ENCODE measurements at regions not wholly inside any gene's neighbourhood (a gene's known extent, or its start where the extent isn't known, plus 50 kb on each side); places are given as distances from the start of the nearest gene placed in this dataset.
"Not testable (repeated sequence)": the region's sequence is repeated elsewhere in the genome, so short reads cannot be mapped to it uniquely, and the experiment has no call there.

GRCh38 chr18:73004260-73004659 lies 136.5 kb upstream of the NETO1 start:
- POLR2A ChIA-PET = no interaction called here
- H3K4me1 Mint-ChIP-seq = no peaks in the 10 kb centered on the region
- Histone ChIP-seq H3K4me1 (ENCODE audit: insufficient read depth, low read length) (no peaks in the 10 kb centered on the region), H3K27me3 (ENCODE audit: insufficient read depth, low read length, poor library complexity, severe bottlenecking) (no peaks in the 10 kb centered on the region), H3K9me3 (ENCODE audit: low read length) (no peaks in the 10 kb centered on the region), H3K4me3 (ENCODE audit: low read length) (no peak overlapping the region), H3K36me3 (ENCODE audit: insufficient read depth, low read length) (no peaks in the 10 kb centered on the region), H3K27ac (ENCODE audit: low read depth, low read length) (no peak overlapping the region)
- H3K4me3 Mint-ChIP-seq = no peak overlapping the region
- peaks cover 0 to 19% (median 3%) of the 10 kb centered on the region in 5 donors for H3K9me3 Mint-ChIP-seq
- CTCF ChIA-PET = no interaction called here
- no peak overlapping the region for H3K27ac Mint-ChIP-seq
- H3K36me3 Mint-ChIP-seq = no peaks in the 10 kb centered on the region
- no peak for DNase-seq
- H3K27me3 Mint-ChIP-seq = no peaks in the 10 kb centered on the region

DNA sequence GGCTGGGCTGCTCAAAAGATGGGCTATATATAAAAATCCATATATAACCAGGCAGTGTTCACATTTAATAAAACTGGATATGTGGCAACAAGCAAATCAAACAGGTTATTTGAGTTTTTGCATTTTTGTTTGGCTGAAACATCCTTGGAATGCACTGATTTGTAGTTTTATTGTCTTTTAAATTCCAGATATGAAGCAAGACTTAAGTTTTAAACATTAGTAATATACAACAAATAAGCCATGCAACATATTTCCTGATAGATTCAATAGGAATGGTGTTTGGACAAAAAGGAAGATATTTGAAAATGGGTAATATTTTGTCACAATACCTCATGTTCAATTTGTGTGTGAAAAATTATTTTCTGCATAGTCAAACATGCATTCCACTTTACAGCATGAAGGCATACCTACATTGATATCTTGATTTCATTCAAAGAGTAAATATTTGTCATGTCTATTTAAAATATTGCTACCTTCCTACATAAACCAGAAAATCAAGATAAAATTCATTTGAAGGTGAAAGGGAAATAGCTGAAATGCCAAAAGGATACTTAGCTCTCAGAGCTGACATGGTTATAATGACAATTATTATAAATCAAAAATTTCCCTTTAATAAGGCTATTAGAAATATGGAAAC lies 132.3 kb upstream of the NETO1 start:
- no peaks in the 10 kb centered on the region for H3K4me1 Mint-ChIP-seq
- no peaks in the 10 kb centered on the region for H3K27me3 Mint-ChIP-seq
- ChIA-PET CTCF (no interaction called here), POLR2A (no interaction called here)
- H3K4me1 ChIP-seq (ENCODE audit: insufficient read depth, low read length) = no peaks in the 10 kb centered on the region
- H3K36me3 ChIP-seq (ENCODE audit: insufficient read depth, low read length) = no peaks in the 10 kb centered on the region
- H3K9me3 ChIP-seq (ENCODE audit: low read length) = no peaks in the 10 kb centered on the region
- no peaks in the 10 kb centered on the region for H3K27me3 ChIP-seq (ENCODE audit: insufficient read depth, low read length, poor library complexity, severe bottlenecking)
- H3K4me3 Mint-ChIP-seq = no peak overlapping the region
- no peaks in the 10 kb centered on the region for H3K36me3 Mint-ChIP-seq
- no peak overlapping the region for H3K27ac Mint-ChIP-seq
- DNase-seq = no peak
- no peak overlapping the region for H3K4me3 ChIP-seq (ENCODE audit: low read length)
- no peak overlapping the region for H3K27ac ChIP-seq (ENCODE audit: low read depth, low read length)
- peaks cover 3 to 21% (median 4%) of the 10 kb centered on the region in 5 donors for H3K9me3 Mint-ChIP-seq

GRCh38 chr18:72995558-72995957 lies 127.8 kb upstream of the NETO1 start:
- Histone ChIP-seq H3K36me3 (ENCODE audit: insufficient read depth, low read length) (no peaks in the 10 kb centered on the region), H3K4me1 (ENCODE audit: insufficient read depth, low read length) (no peaks in the 10 kb centered on the region), H3K27me3 (ENCODE audit: insufficient read depth, low read length, poor library complexity, severe bottlenecking) (no peaks in the 10 kb centered on the region), H3K27ac (ENCODE audit: low read depth, low read length) (no peak overlapping the region), H3K9me3 (ENCODE audit: low read length) (no peaks in the 10 kb centered on the region), H3K4me3 (ENCODE audit: low read length) (no peak overlapping the region)
- Mint-ChIP-seq H3K27ac (no peak overlapping the region), H3K4me1 (no peaks in the 10 kb centered on the region), H3K27me3 (no peaks in the 10 kb centered on the region), H3K4me3 (no peak overlapping the region), H3K9me3 (peaks cover 0 to 26% (median 6%) of the 10 kb centered on the region in 5 donors), H3K36me3 (no peaks in the 10 kb centered on the region)
- ChIA-PET POLR2A (no interaction called here), CTCF (no interaction called here)
- DNase-seq = no peak

DNA sequence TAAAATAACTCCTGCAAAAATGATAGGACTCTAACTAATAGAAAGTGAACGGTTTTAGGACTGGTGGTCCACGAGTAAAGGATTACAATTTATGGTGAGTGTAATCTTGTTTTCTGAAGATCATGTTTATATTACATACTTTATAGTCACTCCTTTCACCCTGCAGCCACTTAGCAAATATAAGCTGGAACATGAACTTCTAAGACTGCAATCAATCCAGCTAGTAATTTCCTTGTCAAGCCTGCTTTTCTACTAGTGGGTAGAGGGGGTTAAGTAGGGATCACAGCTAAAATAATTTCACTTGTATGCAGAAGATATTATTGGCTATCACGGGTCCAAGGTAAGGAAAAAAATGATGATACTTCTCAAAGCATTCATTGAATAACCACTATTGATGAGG lies 125.5 kb upstream of the NETO1 start:
- H3K36me3 ChIP-seq (ENCODE audit: insufficient read depth, low read length) = no peaks in the 10 kb centered on the region
- H3K27me3 ChIP-seq (ENCODE audit: insufficient read depth, low read length, poor library complexity, severe bottlenecking) = no peaks in the 10 kb centered on the region
- Mint-ChIP-seq H3K9me3 (peaks cover 0 to 26% (median 6%) of the 10 kb centered on the region in 5 donors), H3K4me3 (no peak overlapping the region), H3K27me3 (no peaks in the 10 kb centered on the region), H3K27ac (no peak overlapping the region), H3K4me1 (no peaks in the 10 kb centered on the region), H3K36me3 (no peaks in the 10 kb centered on the region)
- DNase-seq = no peak
- no peaks in the 10 kb centered on the region for H3K4me1 ChIP-seq (ENCODE audit: insufficient read depth, low read length)
- no peak overlapping the region for H3K27ac ChIP-seq (ENCODE audit: low read depth, low read length)
- ChIA-PET POLR2A (no interaction called here), CTCF (no interaction called here)
- H3K9me3 ChIP-seq (ENCODE audit: low read length) = no peaks in the 10 kb centered on the region
- H3K4me3 ChIP-seq (ENCODE audit: low read length) = no peak overlapping the region

DNA sequence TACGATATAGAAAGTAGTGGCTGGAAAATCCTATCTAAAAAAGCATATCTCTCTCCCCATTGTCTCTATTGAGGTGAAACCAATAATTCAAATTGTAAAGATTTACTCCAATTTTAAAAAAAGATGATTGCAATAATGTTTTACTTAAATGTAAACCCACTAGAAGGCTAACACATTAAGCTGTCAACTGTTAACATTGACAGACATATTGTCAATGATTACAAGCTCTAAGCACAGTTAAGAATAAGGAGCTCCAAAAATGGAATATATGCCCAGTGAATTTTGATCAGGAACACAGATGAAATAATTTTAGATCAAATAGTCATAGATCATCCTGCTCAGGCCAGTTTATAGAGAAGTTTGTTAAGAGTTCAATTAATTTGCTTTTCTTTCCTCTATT lies 123.6 kb upstream of the NETO1 start:
- H3K36me3 Mint-ChIP-seq = no peaks in the 10 kb centered on the region
- no peak for DNase-seq

DNA sequence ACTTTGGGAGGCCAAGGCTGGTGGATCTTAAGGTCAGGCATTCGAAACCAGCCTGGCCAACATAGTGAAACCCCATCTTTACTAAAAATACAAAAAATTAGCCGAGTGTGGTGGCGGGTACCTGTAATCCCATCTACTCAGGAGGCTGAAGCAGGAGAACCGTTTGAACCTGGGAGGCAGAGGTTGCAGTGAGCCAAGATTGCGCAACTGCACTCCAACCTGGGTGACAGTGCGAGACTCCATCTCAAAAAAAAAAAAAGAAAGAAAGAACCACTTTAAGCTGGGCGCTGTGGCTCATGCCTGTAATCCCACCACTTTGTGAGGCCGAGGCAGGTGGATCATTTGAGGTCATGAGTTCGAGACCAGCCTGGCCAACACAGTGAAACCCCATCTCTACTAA lies 119.8 kb upstream of the NETO1 start:
- H3K36me3 ChIP-seq (ENCODE audit: insufficient read depth, low read length); CTCF ChIA-PET; H3K4me1 Mint-ChIP-seq; H3K27ac Mint-ChIP-seq; H3K9me3 ChIP-seq (ENCODE audit: low read length); H3K4me3 ChIP-seq (ENCODE audit: low read length); H3K4me1 ChIP-seq (ENCODE audit: insufficient read depth, low read length); H3K27me3 ChIP-seq (ENCODE audit: insufficient read depth, low read length, poor library complexity, severe bottlenecking); H3K27ac ChIP-seq (ENCODE audit: low read depth, low read length); H3K4me3 Mint-ChIP-seq; H3K27me3 Mint-ChIP-seq; DNase-seq; H3K36me3 Mint-ChIP-seq; POLR2A ChIA-PET: not testable (repeated sequence)
- H3K9me3 Mint-ChIP-seq = peaks cover 0 to 30% (median 9%) of the 10 kb centered on the region in 5 donors

More for the DNA sequence above, 123.6 kb upstream of the NETO1 start:
- ChIA-PET CTCF (no interaction called here), POLR2A (no interaction called here)
- no peaks in the 10 kb centered on the region for H3K36me3 ChIP-seq (ENCODE audit: insufficient read depth, low read length)
- no peaks in the 10 kb centered on the region for H3K27me3 ChIP-seq (ENCODE audit: insufficient read depth, low read length, poor library complexity, severe bottlenecking)
- Mint-ChIP-seq H3K27me3 (no peaks in the 10 kb centered on the region), H3K4me3 (no peak overlapping the region), H3K27ac (no peak overlapping the region), H3K9me3 (peaks cover 3 to 17% (median 5%) of the 10 kb centered on the region in 5 donors), H3K4me1 (no peaks in the 10 kb centered on the region)
- no peaks in the 10 kb centered on the region for H3K9me3 ChIP-seq (ENCODE audit: low read length)
- no peaks in the 10 kb centered on the region for H3K4me1 ChIP-seq (ENCODE audit: insufficient read depth, low read length)
- H3K27ac ChIP-seq (ENCODE audit: low read depth, low read length) = no peak overlapping the region
- no peak overlapping the region for H3K4me3 ChIP-seq (ENCODE audit: low read length)

GRCh38 chr18:72986103-72986502 lies 118.3 kb upstream of the NETO1 start:
- no peak overlapping the region for H3K4me3 ChIP-seq (ENCODE audit: low read length)
- H3K9me3 ChIP-seq (ENCODE audit: low read length) = no peaks in the 10 kb centered on the region
- no peak overlapping the region for H3K27ac ChIP-seq (ENCODE audit: low read depth, low read length)
- no peaks in the 10 kb centered on the region for H3K36me3 ChIP-seq (ENCODE audit: insufficient read depth, low read length)
- CTCF ChIA-PET = no interaction called here
- Mint-ChIP-seq H3K9me3 (peaks cover 3 to 31% (median 11%) of the 10 kb centered on the region in 5 donors), H3K27ac (no peak overlapping the region), H3K4me1 (no peaks in the 10 kb centered on the region), H3K4me3 (no peak overlapping the region), H3K36me3 (no peaks in the 10 kb centered on the region), H3K27me3 (no peaks in the 10 kb centered on the region)
- no peaks in the 10 kb centered on the region for H3K4me1 ChIP-seq (ENCODE audit: insufficient read depth, low read length)
- POLR2A ChIA-PET = no interaction called here
- no peak for DNase-seq
- no peaks in the 10 kb centered on the region for H3K27me3 ChIP-seq (ENCODE audit: insufficient read depth, low read length, poor library complexity, severe bottlenecking)

GRCh38 chr18:72985686-72986085 lies 117.9 kb upstream of the NETO1 start:
- no peaks in the 10 kb centered on the region for H3K27me3 ChIP-seq (ENCODE audit: insufficient read depth, low read length, poor library complexity, severe bottlenecking)
- H3K9me3 Mint-ChIP-seq = peaks cover 3 to 31% (median 11%) of the 10 kb centered on the region in 5 donors
- H3K4me1 Mint-ChIP-seq = no peaks in the 10 kb centered on the region
- no peaks in the 10 kb centered on the region for H3K36me3 Mint-ChIP-seq
- POLR2A ChIA-PET = no interaction called here
- CTCF ChIA-PET = no interaction called here
- no peak overlapping the region for H3K27ac Mint-ChIP-seq
- H3K4me1 ChIP-seq (ENCODE audit: insufficient read depth, low read length) = no peaks in the 10 kb centered on the region
- no peaks in the 10 kb centered on the region for H3K27me3 Mint-ChIP-seq
- H3K27ac ChIP-seq (ENCODE audit: low read depth, low read length) = no peak overlapping the region
- no peak overlapping the region for H3K4me3 ChIP-seq (ENCODE audit: low read length)
- H3K9me3 ChIP-seq (ENCODE audit: low read length) = no peaks in the 10 kb centered on the region
- H3K36me3 ChIP-seq (ENCODE audit: insufficient read depth, low read length) = no peaks in the 10 kb centered on the region
- H3K4me3 Mint-ChIP-seq = no peak overlapping the region
- DNase-seq = no peak

- DNase-seq = no peak
- POLR2A ChIA-PET = no interaction called here
- H3K9me3 ChIP-seq (ENCODE audit: low read length) = no peaks in the 10 kb centered on the region
- H3K36me3 Mint-ChIP-seq = no peaks in the 10 kb centered on the region
- no peaks in the 10 kb centered on the region for H3K4me1 Mint-ChIP-seq
- no peaks in the 10 kb centered on the region for H3K27me3 Mint-ChIP-seq
- no peak overlapping the region for H3K4me3 Mint-ChIP-seq
- no peak overlapping the region for H3K27ac Mint-ChIP-seq
- H3K36me3 ChIP-seq (ENCODE audit: insufficient read depth, low read length) = no peaks in the 10 kb centered on the region
- H3K27ac ChIP-seq (ENCODE audit: low read depth, low read length) = no peak overlapping the region
- no peaks in the 10 kb centered on the region for H3K4me1 ChIP-seq (ENCODE audit: insufficient read depth, low read length)
- peaks cover 3 to 31% (median 11%) of the 10 kb centered on the region in 5 donors for H3K9me3 Mint-ChIP-seq
- no peak overlapping the region for H3K4me3 ChIP-seq (ENCODE audit: low read length)
- CTCF ChIA-PET = no interaction called here
- H3K27me3 ChIP-seq (ENCODE audit: insufficient read depth, low read length, poor library complexity, severe bottlenecking) = no peaks in the 10 kb centered on the region
These were observed 116.5 kb upstream of the NETO1 start for GRCh38 chr18:72984290-72984689.
